ENCODE measurements at regions not wholly inside any gene's neighbourhood (a gene's known extent, or its start where the extent isn't known, plus 50 kb on each side); places are given as distances from the start of the nearest gene placed in this dataset.

GRCh38 chr4:26206999-26207398 lies 113.8 kb upstream of the RBPJ start:
- H3K9ac ChIP-seq (ENCODE audit: low read depth in 1 of 2, low read length in 2 of 2), result no peak overlapping the region
- no peak overlapping the region for H3K4me3 ChIP-seq (ENCODE audit: low read depth in 1 of 3, low read length in 3 of 3)
- no peak for TF ChIP-seq ZBTB33 (IDR thresholded peaks at IDR 0.05)
- no peak for TF ChIP-seq HNF4G (IDR thresholded peaks at IDR 0.05)
- TF ChIP-seq HNF4A (conservative IDR thresholded peaks at IDR 0.05), result no peak
- TF ChIP-seq REST (IDR thresholded peaks at IDR 0.05), result no peak
- TF ChIP-seq GABPA (IDR thresholded peaks at IDR 0.05 in 1 of 2, conservative IDR thresholded peaks at IDR 0.05 in 1 of 2), result no peak
- TF ChIP-seq MAX (IDR thresholded peaks at IDR 0.05), result no peak
- no peak for TF ChIP-seq TAF1 (conservative IDR thresholded peaks at IDR 0.05)
- TF ChIP-seq EGR1 (IDR thresholded peaks at IDR 0.05; ENCODE audit: low read depth in 2 of 2), result no peak
- TF ChIP-seq YY1 (IDR thresholded peaks at IDR 0.05), result no peak
- no peak for TF ChIP-seq RXRA (IDR thresholded peaks at IDR 0.05)
- no peak for TF ChIP-seq FOXA2 (IDR thresholded peaks at IDR 0.05)
- TF ChIP-seq ATF3 (IDR thresholded peaks at IDR 0.05), result no peak
- no peak for TF ChIP-seq RAD21 (IDR thresholded peaks at IDR 0.05)
- TF ChIP-seq SP1 (IDR thresholded peaks at IDR 0.05), result no peak
- TF ChIP-seq NR2F2 (IDR thresholded peaks at IDR 0.05), result no peak
- no peak for TF ChIP-seq FOXA1 (IDR thresholded peaks at IDR 0.05)
- TF ChIP-seq JUND (IDR thresholded peaks at IDR 0.05), result no peak
- TF ChIP-seq CTCF (IDR thresholded peaks at IDR 0.05; ENCODE audit: low read depth, low read length, missing input control), result no peak
- H3K36me3 ChIP-seq (ENCODE audit: control insufficient read depth in 4 of 4, insufficient read depth in 3 of 4, low read depth in 1 of 4, low read length in 3 of 4), result no peaks in the 10 kb centered on the region
- no peaks in the 10 kb centered on the region for H3K9me3 ChIP-seq (ENCODE audit: control insufficient read depth in 4 of 4, low read length in 3 of 4)
- no peak for DNase-seq (ENCODE audit: low spot score)
- H3K4me1 ChIP-seq (ENCODE audit: control insufficient read depth in 4 of 4, insufficient read depth in 4 of 4, low read length in 3 of 4), result peaks cover 0 to 21% (median 19%) of the 10 kb centered on the region in 4 donors
- 48% methylated on average over 3 of the region's 3 CpGs for whole genome bisulfite sequencing
- H3K27me3 ChIP-seq (ENCODE audit: control insufficient read depth in 4 of 4, insufficient read depth in 4 of 4, low read length in 3 of 4), result peaks cover 0 to 5% (median 0%) of the 10 kb centered on the region in 4 donors
- H3K27ac ChIP-seq (ENCODE audit: low read depth in 1 of 2, low read length in 2 of 2), result no peak overlapping the region

All from liver (tissue), 8 donors.